GM23338 (cell line): ENCODE measurements at regions not wholly inside any gene's neighbourhood (a gene's known extent, or its start where the extent isn't known, plus 50 kb on each side); places are given as distances from the start of the nearest gene placed in this dataset.

ENCODE experiments used
- ATAC-seq: fragments of 200-7000 bp; cut with Tn5 transposase; 3 replicates; pipeline ENCODE4 v1.9.1; 2020
- DNase-seq: peaks from one replicate; pipeline ENCODE4 v3.0.0-alpha.2; 2015; ENCODE audit warnings: low spot score
- H2AFZ ChIP-seq: fragments of 200-600 bp; sonication (generic); 2 replicates; pipeline ENCODE4 v1.8.0; 2016; ENCODE audit warnings: antibody characterized with exemption, mild to moderate bottlenecking, moderate library complexity
- H3F3A ChIP-seq: fragments of 200-600 bp; sonication (generic); replicated peaks from 2 replicates; pipeline ENCODE4 v1.8.0; 2017; ENCODE audit warnings: antibody characterized with exemption, mixed run types, low read depth
- H3K27ac ChIP-seq: fragments of 200-600 bp; sonication (generic); 2 replicates; pipeline ENCODE4 v1.6.1; 2016; ENCODE audit warnings: low read depth
- H3K27me3 ChIP-seq: fragments of 200-600 bp; sonication (generic); 2 replicates; pipeline ENCODE4 v1.8.0; 2016; ENCODE audit warnings: mild to moderate bottlenecking, mixed run types, moderate library complexity; ENCODE audit not compliant: insufficient read depth
- H3K36me3 ChIP-seq: fragments of 200-600 bp; sonication (generic); 2 replicates; pipeline ENCODE4 v1.8.0; 2016; ENCODE audit warnings: mild to moderate bottlenecking; ENCODE audit not compliant: insufficient read depth
- H3K4me1 ChIP-seq: fragments of 200-600 bp; sonication (generic); 2 replicates; pipeline ENCODE4 v1.8.0; 2016; ENCODE audit warnings: mild to moderate bottlenecking, moderate library complexity; ENCODE audit not compliant: insufficient read depth
- H3K4me2 ChIP-seq: fragments of 200-600 bp; sonication (generic); 2 replicates; pipeline ENCODE4 v1.7.1; 2017; ENCODE audit warnings: mixed run types
- H3K4me3 ChIP-seq: fragments of 200-600 bp; sonication (generic); 2 replicates; pipeline ENCODE4 v1.6.1; 2016; ENCODE audit warnings: mixed run types
- H3K79me2 ChIP-seq: fragments of 200-600 bp; sonication (generic); replicated peaks from 2 replicates; pipeline ENCODE4 v1.8.0; 2017; ENCODE audit warnings: mild to moderate bottlenecking; ENCODE audit not compliant: insufficient read depth
- H3K9me2 ChIP-seq: fragments of 200-600 bp; sonication (generic); 2 replicates; pipeline ENCODE4 v1.8.0; 2017; ENCODE audit not compliant: insufficient read depth
- H4K20me1 ChIP-seq: fragments of 200-600 bp; sonication (generic); replicated peaks from 2 replicates; pipeline ENCODE4 v1.8.0; 2017; ENCODE audit warnings: mild to moderate bottlenecking; ENCODE audit not compliant: insufficient read depth
- H3K27ac Mint-ChIP-seq: 2 replicates; pipeline ENCODE4 v1.8.0; 2020; ENCODE audit warnings: inconsistent platforms, mild to moderate bottlenecking, moderate library complexity, mixed read lengths
- H3K27me3 Mint-ChIP-seq: 3 replicates; pipeline ENCODE4 v1.8.0; 2022; ENCODE audit warnings: low read depth, mild to moderate bottlenecking, moderate library complexity, mixed read lengths, inconsistent platforms; ENCODE audit not compliant: insufficient read depth, poor library complexity
- H3K36me3 Mint-ChIP-seq: 3 replicates; pipeline ENCODE4 v1.8.0; 2021; ENCODE audit warnings: low read depth, mild to moderate bottlenecking, inconsistent platforms, moderate library complexity, mixed read lengths
- H3K4me1 Mint-ChIP-seq: 3 replicates; pipeline ENCODE4 v1.8.0; 2020; ENCODE audit warnings: mild to moderate bottlenecking, inconsistent platforms, mixed read lengths
- H3K4me3 Mint-ChIP-seq: 3 replicates; pipeline ENCODE4 v1.8.0; 2021; ENCODE audit warnings: moderate library complexity, mild to moderate bottlenecking, inconsistent platforms, mixed read lengths
- H3K9me3 Mint-ChIP-seq: 3 replicates; pipeline ENCODE4 v1.8.0; 2020; ENCODE audit warnings: moderate library complexity, mild to moderate bottlenecking, inconsistent platforms, mixed read lengths
- CTCF ChIP-seq, 2 experiments: fragments of 200-600 bp in 1 of 2; sonication (generic) in 1 of 2; conservative IDR thresholded peaks; 2 replicates each; pipeline versions ENCODE4 v1.5.1 to v1.6.1; 2016 to 2017; ENCODE audit warnings: antibody characterized with exemption in 2 of 2, low read depth in 2 of 2, mild to moderate bottlenecking in 2 of 2, moderate library complexity in 1 of 2
- ETS1 ChIP-seq: IDR thresholded peaks from 2 replicates; pipeline ENCODE4 v1.6.1; 2016; ENCODE audit warnings: antibody characterized with exemption
- EZH2 ChIP-seq: fragments of 200-600 bp; sonication (generic); IDR thresholded peaks from one replicate; pipeline ENCODE4 v1.8.0; 2017; ENCODE audit warnings: antibody characterized with exemption, mild to moderate bottlenecking, low read depth; ENCODE audit not compliant: unreplicated experiment
- STAT1 ChIP-seq: IDR thresholded peaks from one replicate; pipeline ENCODE4 v1.6.1; 2016; ENCODE audit warnings: antibody characterized with exemption; ENCODE audit not compliant: unreplicated experiment
- ZNF331 ChIP-seq: fragments of 250-450 bp; sonication (Bioruptor Pico); IDR thresholded peaks from 2 replicates; pipeline ENCODE4 v1.5.0; 2020; ENCODE audit warnings: low read depth, mild to moderate bottlenecking, moderate library complexity
- ZNF462 ChIP-seq: fragments of 250-450 bp; sonication (Bioruptor Pico); IDR thresholded peaks from 2 replicates; pipeline ENCODE4 v1.5.0; 2020; ENCODE audit warnings: mild to moderate bottlenecking, moderate library complexity

- no peaks in the 10 kb centered on the region for H3K27me3 ChIP-seq
- no peaks in the 10 kb centered on the region for H3K79me2 ChIP-seq
- H3K4me3 ChIP-seq, result no peak overlapping the region
- H3K27ac ChIP-seq, result no peak overlapping the region
- no peaks in the 10 kb centered on the region for H3K4me1 Mint-ChIP-seq
- no peak overlapping the region for H3K4me2 ChIP-seq
- no peaks in the 10 kb centered on the region for H3K27me3 Mint-ChIP-seq
- no peaks in the 10 kb centered on the region for H3K4me1 ChIP-seq
- H3K27ac Mint-ChIP-seq, result no peak overlapping the region
- DNase-seq (no peak), ATAC-seq (no peak)
- H3K36me3 Mint-ChIP-seq, result peaks cover 10% of the 10 kb centered on the region; the same call in 1 of the 3 replicates
- peaks cover 10% of the 10 kb centered on the region; the same call in 2 of the 3 replicates for H3K9me3 Mint-ChIP-seq
- no peaks in the 10 kb centered on the region for H4K20me1 ChIP-seq
- no peaks in the 10 kb centered on the region for H3F3A ChIP-seq
- no peaks in the 10 kb centered on the region for H3K36me3 ChIP-seq
- no peak for TF ChIP-seq ETS1
- no peak for TF ChIP-seq ZNF331
- no peak for TF ChIP-seq STAT1
- TF ChIP-seq EZH2, result no peak
- no peak overlapping the region for H2AFZ ChIP-seq
- H3K4me3 Mint-ChIP-seq, result no peak overlapping the region
- H3K9me2 ChIP-seq, result no peaks in the 10 kb centered on the region
These were observed 142.7 kb upstream of the KYNU start for GRCh38 chr2:142734770-142735169.

- no peak for DNase-seq
- peaks cover 14% of the 10 kb centered on the region for H3K9me3 Mint-ChIP-seq
These were observed 143.2 kb upstream of the KYNU start for GRCh38 chr2:142734231-142734630.

More at GRCh38 chr2:142734231-142734630, 143.2 kb upstream of the KYNU start:
- no peak for ATAC-seq
- TF ChIP-seq CTCF (conservative IDR thresholded peaks at IDR 0.05; ENCODE audit: low read depth in 2 of 2), result peak in 1 of 2 experiments; percentile 16; a peak in 1 of 4 replicates
- TF ChIP-seq ZNF462, result no peak
- Histone ChIP-seq H2AFZ (no peak overlapping the region), H3K4me2 (no peak overlapping the region), H3K9me2 (no peaks in the 10 kb centered on the region), H4K20me1 (no peaks in the 10 kb centered on the region), H3K36me3 (no peaks in the 10 kb centered on the region), H3K27me3 (no peaks in the 10 kb centered on the region), H3K27ac (no peak overlapping the region), H3F3A (no peaks in the 10 kb centered on the region), H3K4me1 (no peaks in the 10 kb centered on the region), H3K4me3 (no peak overlapping the region), H3K79me2 (no peaks in the 10 kb centered on the region)
- H3K36me3 Mint-ChIP-seq, result peaks cover 12% of the 10 kb centered on the region; the same call in 2 of the 3 replicates
- no peak overlapping the region for H3K27ac Mint-ChIP-seq
- no peaks in the 10 kb centered on the region for H3K4me1 Mint-ChIP-seq
- H3K27me3 Mint-ChIP-seq, result no peaks in the 10 kb centered on the region
- no peak overlapping the region for H3K4me3 Mint-ChIP-seq
